B cell (primary cell): ENCODE measurements at regions not wholly inside any gene's neighbourhood (a gene's known extent, or its start where the extent isn't known, plus 50 kb on each side); places are given as distances from the start of the nearest gene placed in this dataset.

ENCODE experiments used
- ATAC-seq: fragments of 200-7000 bp; cut with Tn5 transposase; one replicate; pipeline ENCODE4 v1.10.0; 2021; ENCODE audit warnings: low read depth, mild to moderate bottlenecking, moderate number of reproducible peaks, moderate library complexity
- CTCF ChIA-PET: fragments of 350-600 bp; sonication (Branson Sonifier 250); formaldehyde crosslinking; loops from one replicate; lab custom pipeline; 2021; ENCODE audit warnings: antibody characterized with exemption, inconsistent platforms; lab: Charles Lee
- POLR2A ChIA-PET: fragments of 350-600 bp; sonication (Branson Sonifier 250); formaldehyde crosslinking; loops from one replicate; lab custom pipeline; 2021; ENCODE audit warnings: antibody characterized with exemption; lab: Charles Lee
- DNase-seq: peaks from one replicate; pipeline ENCODE4 v3.0.0; 2013
- H2AFZ ChIP-seq: 2 replicates; pipeline ENCODE4 v1.6.1; 2012; ENCODE audit warnings: mild to moderate bottlenecking, low read depth, low read length; ENCODE audit not compliant: insufficient read depth, poor library complexity, severe bottlenecking
- H3K27ac ChIP-seq, 2 donors: 1 replicate in 1 of 2; 2 replicates in 1 of 2; pipeline ENCODE4 v1.5.1; 2012 to 2013; ENCODE audit warnings: low read length in 2 of 2, mild to moderate bottlenecking in 2 of 2, moderate library complexity in 1 of 2
- H3K27me3 ChIP-seq, 4 experiments: fragments of 200-600 bp in 1 of 4; sonication (generic) in 1 of 4; replicated peaks in 1 of 4; 1 replicate in 2 of 4; 2 replicates in 2 of 4; pipeline versions ENCODE4 v1.6.1 to v1.7.0; 2013 to 2016; ENCODE audit warnings: low read length in 3 of 4, mild to moderate bottlenecking in 2 of 4, mixed read lengths in 1 of 4, moderate library complexity in 1 of 4; ENCODE audit not compliant: insufficient read depth in 4 of 4, control insufficient read depth in 3 of 4; ENCODE audit errors: control extremely low read depth in 1 of 4
- H3K36me3 ChIP-seq, 2 experiments: replicated peaks in 1 of 2; 1 replicate in 1 of 2; 2 replicates in 1 of 2; pipeline versions ENCODE4 v1.6.1 to v1.7.1; 2013; ENCODE audit warnings: low read length in 1 of 2; ENCODE audit not compliant: insufficient read depth in 2 of 2, control insufficient read depth in 1 of 2; ENCODE audit errors: control extremely low read depth in 1 of 2, extremely low read depth in 1 of 2
- H3K4me1 ChIP-seq, 2 donors: fragments of 200-600 bp in 1 of 2; sonication (generic) in 1 of 2; 1 replicate in 1 of 2; 2 replicates in 1 of 2; pipeline versions ENCODE4 v1.5.1 to v1.6.1; 2013 to 2017; ENCODE audit warnings: low read length in 2 of 2; ENCODE audit not compliant: control insufficient read depth in 2 of 2, insufficient read depth in 2 of 2
- H3K4me2 ChIP-seq: replicated peaks from 2 replicates; pipeline ENCODE3; 2012; ENCODE audit warnings: mild to moderate bottlenecking, low read depth, low read length; ENCODE audit not compliant: poor library complexity, severe bottlenecking
- H3K4me3 ChIP-seq, 5 experiments: fragments of 200-600 bp in 1 of 5; sonication (generic) in 1 of 5; 1 replicate in 3 of 5; 2 replicates in 2 of 5; pipeline versions ENCODE4 v1.5.1 to v1.7.0; 2011 to 2016; ENCODE audit warnings: low read length in 4 of 5, mild to moderate bottlenecking in 4 of 5, low read depth in 2 of 5, control low read depth in 1 of 5, moderate library complexity in 1 of 5; ENCODE audit not compliant: insufficient read depth in 1 of 5; ENCODE audit errors: control extremely low read depth in 1 of 5, extremely low read depth in 1 of 5
- H3K79me2 ChIP-seq: fragments of 200-600 bp; sonication (generic); one replicate; pipeline ENCODE4 v1.6.0; 2016; ENCODE audit warnings: low read length; ENCODE audit not compliant: control insufficient read depth, insufficient read depth
- H3K9ac ChIP-seq: fragments of 200-600 bp; sonication (generic); 2 replicates; pipeline ENCODE4 v1.6.1; 2017; ENCODE audit warnings: mild to moderate bottlenecking, low read length, moderate library complexity
- H3K9me3 ChIP-seq, 3 donors: one replicate each; pipeline versions ENCODE4 v1.6.1 to v1.7.1; 2013; ENCODE audit warnings: low read length in 2 of 3; ENCODE audit not compliant: control insufficient read depth in 2 of 3, insufficient read depth in 1 of 3; ENCODE audit errors: control extremely low read depth in 1 of 3
- H4K20me1 ChIP-seq: 2 replicates; pipeline ENCODE4 v1.6.0; 2012; ENCODE audit warnings: mild to moderate bottlenecking, low read length; ENCODE audit not compliant: insufficient read depth, control insufficient read depth, poor library complexity, severe bottlenecking
- H3K27ac Mint-ChIP-seq: one replicate; pipeline ENCODE4 v1.8.0; 2021; ENCODE audit warnings: mixed read lengths
- H3K27me3 Mint-ChIP-seq: one replicate; pipeline ENCODE4 v1.8.0; 2021; ENCODE audit warnings: mixed read lengths
- H3K4me1 Mint-ChIP-seq: one replicate; pipeline ENCODE4 v1.8.0; 2021; ENCODE audit warnings: mixed read lengths
- H3K4me3 Mint-ChIP-seq: one replicate; pipeline ENCODE4 v1.8.0; 2021; ENCODE audit warnings: mixed read lengths
- H3K9me3 Mint-ChIP-seq: one replicate; pipeline ENCODE4 v1.8.0; 2022; ENCODE audit warnings: mixed read lengths; ENCODE audit not compliant: insufficient read depth
- EZH2 ChIP-seq: IDR thresholded peaks from 2 replicates; pipeline ENCODE4 v1.6.1; 2012; ENCODE audit warnings: borderline replicate concordance, low read depth, mild to moderate bottlenecking, moderate library complexity, low read length; ENCODE audit not compliant: insufficient read depth, poor library complexity, severe bottlenecking
- WGBS: methylation state at CpG from one replicate; pipeline ENCODE4 v1.1.5; 2013; ENCODE audit warnings: missing lambda C conversion rate; ENCODE audit not compliant: insufficient coverage; 5-methylcytosine and 5-hydroxymethylcytosine counted together
- intact Hi-C: fragments of 100-400 bp; cut with micrococcal nuclease; formaldehyde crosslinking; loops from one replicate; pipeline ENCODE4 v1.10.0; 2022
- TF ChIP-seq, protein P1 (sequence below): fragments of 200-600 bp; IDR thresholded peaks from one replicate; pipeline ENCODE4 v1.8.0; 2022; ENCODE audit warnings: antibody characterized with exemption, mild to moderate bottlenecking

DNA sequence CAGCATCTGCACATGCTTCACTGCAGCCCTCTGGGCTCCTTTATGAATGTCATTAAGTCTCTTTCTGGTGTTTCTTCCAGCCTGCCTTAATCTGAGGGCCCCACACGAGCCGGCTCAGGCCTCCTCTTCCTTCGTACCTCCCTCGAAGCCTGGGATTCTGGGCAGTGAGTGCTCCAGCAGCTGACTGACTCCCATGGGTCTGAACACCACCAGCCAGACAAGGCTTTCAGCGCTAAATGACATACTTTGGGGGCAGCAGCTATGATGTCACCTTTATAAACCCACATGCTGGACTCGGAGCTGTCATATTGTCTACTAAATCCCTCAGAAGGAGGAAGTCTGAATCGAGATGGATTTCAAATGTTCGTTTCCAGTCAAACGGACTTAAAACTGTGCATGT is 127.1 kb downstream of the TRIM29 start:
- Mint-ChIP-seq H3K4me3 (no peak overlapping the region), H3K9me3 (no peaks in the 10 kb centered on the region), H3K4me1 (no peaks in the 10 kb centered on the region), H3K27ac (no peak overlapping the region), H3K27me3 (peaks cover 52% of the 10 kb centered on the region)
- Histone ChIP-seq H3K36me3 (no peaks in the 10 kb centered on the region), H3K79me2 (no peaks in the 10 kb centered on the region), H3K9ac (no peak overlapping the region), H3K4me1 (no peaks in the 10 kb centered on the region), H4K20me1 (no peaks in the 10 kb centered on the region), H3K4me3 (no peak overlapping the region), H3K9me3 (no peaks in the 10 kb centered on the region), H3K4me2 (no peak overlapping the region), H2AFZ (no peak overlapping the region), H3K27me3 (peaks cover 0 to 13% (median 0%) of the 10 kb centered on the region in 4 experiments), H3K27ac (no peak overlapping the region)
- ATAC-seq (no peak), DNase-seq (no peak)
- ChIA-PET CTCF (no interaction called here), POLR2A (no interaction called here)
- 59% methylated on average over 8 of the region's 9 CpGs for WGBS
- intact Hi-C loops = no loop called here
- no peak for TF ChIP-seq EZH2

GRCh38 chr11:120009938-120010337 is 128.0 kb downstream of the TRIM29 start:
- no peak overlapping the region for H3K27ac ChIP-seq
- no peak overlapping the region for H3K4me3 ChIP-seq
- DNase-seq = no peak
- H3K27ac Mint-ChIP-seq = no peak overlapping the region
- WGBS = 96% methylated on average over 3 of the region's 4 CpGs
- H3K9me3 ChIP-seq = no peaks in the 10 kb centered on the region
- no peak overlapping the region for H3K4me2 ChIP-seq
- H3K4me1 ChIP-seq = no peaks in the 10 kb centered on the region
- H3K36me3 ChIP-seq = no peaks in the 10 kb centered on the region
- H3K9ac ChIP-seq = no peak overlapping the region
- POLR2A ChIA-PET = no interaction called here
- no peaks in the 10 kb centered on the region for H3K4me1 Mint-ChIP-seq
- no peak for TF ChIP-seq EZH2
- TF ChIP-seq, protein P1, sequence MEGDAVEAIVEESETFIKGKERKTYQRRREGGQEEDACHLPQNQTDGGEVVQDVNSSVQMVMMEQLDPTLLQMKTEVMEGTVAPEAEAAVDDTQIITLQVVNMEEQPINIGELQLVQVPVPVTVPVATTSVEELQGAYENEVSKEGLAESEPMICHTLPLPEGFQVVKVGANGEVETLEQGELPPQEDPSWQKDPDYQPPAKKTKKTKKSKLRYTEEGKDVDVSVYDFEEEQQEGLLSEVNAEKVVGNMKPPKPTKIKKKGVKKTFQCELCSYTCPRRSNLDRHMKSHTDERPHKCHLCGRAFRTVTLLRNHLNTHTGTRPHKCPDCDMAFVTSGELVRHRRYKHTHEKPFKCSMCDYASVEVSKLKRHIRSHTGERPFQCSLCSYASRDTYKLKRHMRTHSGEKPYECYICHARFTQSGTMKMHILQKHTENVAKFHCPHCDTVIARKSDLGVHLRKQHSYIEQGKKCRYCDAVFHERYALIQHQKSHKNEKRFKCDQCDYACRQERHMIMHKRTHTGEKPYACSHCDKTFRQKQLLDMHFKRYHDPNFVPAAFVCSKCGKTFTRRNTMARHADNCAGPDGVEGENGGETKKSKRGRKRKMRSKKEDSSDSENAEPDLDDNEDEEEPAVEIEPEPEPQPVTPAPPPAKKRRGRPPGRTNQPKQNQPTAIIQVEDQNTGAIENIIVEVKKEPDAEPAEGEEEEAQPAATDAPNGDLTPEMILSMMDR = no peak
- ATAC-seq = no peak
- H4K20me1 ChIP-seq = no peaks in the 10 kb centered on the region
- no peaks in the 10 kb centered on the region for H3K79me2 ChIP-seq
- no peaks in the 10 kb centered on the region for H3K9me3 Mint-ChIP-seq
- CTCF ChIA-PET = no interaction called here
- intact Hi-C loops = no loop called here
- peaks cover 0 to 16% (median 0%) of the 10 kb centered on the region in 4 experiments for H3K27me3 ChIP-seq
- peaks cover 44% of the 10 kb centered on the region for H3K27me3 Mint-ChIP-seq
- no peak overlapping the region for H2AFZ ChIP-seq
- H3K4me3 Mint-ChIP-seq = no peak overlapping the region
